ENCODE measurements at regions not wholly inside any gene's neighbourhood (a gene's known extent, or its start where the extent isn't known, plus 50 kb on each side); places are given as distances from the start of the nearest gene placed in this dataset.
"Not testable (repeated sequence)": the region's sequence is repeated elsewhere in the genome, so short reads cannot be mapped to it uniquely, and the experiment has no call there.

DNA sequence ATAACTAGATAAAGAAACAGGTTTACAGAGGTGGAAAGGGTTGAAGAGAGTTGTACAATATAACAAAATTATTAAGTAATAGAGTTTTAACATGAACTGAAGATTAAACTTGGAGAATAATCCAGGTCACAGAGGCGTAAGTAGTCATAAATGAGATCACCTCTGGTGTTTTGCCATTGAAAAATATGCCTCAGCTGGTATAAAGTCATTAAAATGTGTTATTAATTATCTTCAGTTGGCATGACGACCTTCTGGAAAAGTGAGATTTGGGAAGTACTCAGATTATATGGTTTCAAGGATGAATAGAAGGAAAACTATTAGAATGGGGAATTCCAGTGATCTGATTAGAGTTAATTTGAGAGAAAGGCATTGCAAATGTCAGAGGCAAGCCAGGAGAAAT is 237.5 kb upstream of the ANXA10 start:
- Mint-ChIP-seq H3K4me3 (ENCODE audit: low read depth, unreplicated experiment) (no peak overlapping the region), H3K9me3 (ENCODE audit: low read depth, unreplicated experiment) (peaks cover 4% of the 10 kb centered on the region), H3K27me3 (ENCODE audit: unreplicated experiment) (no peaks in the 10 kb centered on the region), H3K27ac (ENCODE audit: unreplicated experiment) (no peak overlapping the region), H3K4me1 (ENCODE audit: low read depth, unreplicated experiment) (no peaks in the 10 kb centered on the region), H3K36me3 (ENCODE audit: insufficient read depth, unreplicated experiment) (no peaks in the 10 kb centered on the region)
- no peak for TF ChIP-seq CTCF (IDR thresholded peaks at IDR 0.05; ENCODE audit: unreplicated experiment)
- no peak for DNase-seq
- CTCF ChIA-PET: no interaction called here
- intact Hi-C loops (cut with micrococcal nuclease; ENCODE audit: unreplicated experiment): no loop called here
- no TSS peak for BruUV-seq (replicated peaks)

GRCh38 chr4:167858127-167858526 is 234.2 kb upstream of the ANXA10 start:
- not testable (repeated sequence) for H3K4me3 Mint-ChIP-seq (ENCODE audit: low read depth, unreplicated experiment); H3K27me3 Mint-ChIP-seq (ENCODE audit: unreplicated experiment); BruUV-seq (replicated peaks)

GRCh38 chr4:167867191-167867590 is 225.1 kb upstream of the ANXA10 start:
- no peaks in the 10 kb centered on the region for H3K36me3 Mint-ChIP-seq (ENCODE audit: insufficient read depth, unreplicated experiment)
- H3K4me1 Mint-ChIP-seq (ENCODE audit: low read depth, unreplicated experiment): no peaks in the 10 kb centered on the region
- no peak overlapping the region for H3K4me3 Mint-ChIP-seq (ENCODE audit: low read depth, unreplicated experiment)
- H3K9me3 Mint-ChIP-seq (ENCODE audit: low read depth, unreplicated experiment): no peaks in the 10 kb centered on the region
- no peak for DNase-seq
- no peak for TF ChIP-seq CTCF (IDR thresholded peaks at IDR 0.05; ENCODE audit: unreplicated experiment)
- H3K27ac Mint-ChIP-seq (ENCODE audit: unreplicated experiment): no peak overlapping the region
- CTCF ChIA-PET: no interaction called here
- no TSS peak for BruUV-seq (replicated peaks)
- intact Hi-C loops (cut with micrococcal nuclease; ENCODE audit: unreplicated experiment): no loop called here
- no peaks in the 10 kb centered on the region for H3K27me3 Mint-ChIP-seq (ENCODE audit: unreplicated experiment)

More at GRCh38 chr4:167858127-167858526, 234.2 kb upstream of the ANXA10 start:
- intact Hi-C loops (cut with micrococcal nuclease; ENCODE audit: unreplicated experiment); H3K4me1 Mint-ChIP-seq (ENCODE audit: low read depth, unreplicated experiment); H3K36me3 Mint-ChIP-seq (ENCODE audit: insufficient read depth, unreplicated experiment); DNase-seq; H3K9me3 Mint-ChIP-seq (ENCODE audit: low read depth, unreplicated experiment); CTCF ChIA-PET; H3K27ac Mint-ChIP-seq (ENCODE audit: unreplicated experiment): not testable (repeated sequence)

DNA sequence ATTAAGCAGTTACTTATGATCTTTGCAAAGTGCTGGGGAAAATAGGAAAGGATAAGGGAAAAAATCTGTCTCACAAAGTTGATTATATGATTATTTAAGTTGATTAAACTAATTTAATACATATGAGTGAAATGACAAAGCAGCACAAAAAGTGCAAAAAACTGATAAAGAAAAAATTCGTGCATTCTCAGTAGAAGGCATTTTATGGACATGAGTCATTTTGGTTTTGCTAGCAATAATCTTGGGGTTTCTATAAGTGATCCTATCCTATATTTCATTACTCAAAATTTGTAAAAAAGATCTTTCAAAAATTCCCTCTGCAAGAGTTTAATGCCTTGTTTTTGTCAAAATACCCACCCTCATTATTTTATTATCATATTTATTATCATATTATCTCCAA is 224.2 kb upstream of the ANXA10 start:
- TF ChIP-seq CTCF (IDR thresholded peaks at IDR 0.05; ENCODE audit: unreplicated experiment): no peak
- Mint-ChIP-seq H3K4me1 (ENCODE audit: low read depth, unreplicated experiment) (no peaks in the 10 kb centered on the region), H3K27me3 (ENCODE audit: unreplicated experiment) (no peaks in the 10 kb centered on the region), H3K4me3 (ENCODE audit: low read depth, unreplicated experiment) (no peak overlapping the region), H3K9me3 (ENCODE audit: low read depth, unreplicated experiment) (no peaks in the 10 kb centered on the region), H3K27ac (ENCODE audit: unreplicated experiment) (no peak overlapping the region), H3K36me3 (ENCODE audit: insufficient read depth, unreplicated experiment) (no peaks in the 10 kb centered on the region)
- CTCF ChIA-PET: no interaction called here
- no peak for DNase-seq
- intact Hi-C loops (cut with micrococcal nuclease; ENCODE audit: unreplicated experiment): no loop called here
- BruUV-seq (replicated peaks): no TSS peak

GRCh38 chr4:167873496-167873895 is 218.8 kb upstream of the ANXA10 start:
- CTCF ChIA-PET: no interaction called here
- Mint-ChIP-seq H3K4me3 (ENCODE audit: low read depth, unreplicated experiment) (no peak overlapping the region), H3K27me3 (ENCODE audit: unreplicated experiment) (no peaks in the 10 kb centered on the region), H3K4me1 (ENCODE audit: low read depth, unreplicated experiment) (no peaks in the 10 kb centered on the region), H3K9me3 (ENCODE audit: low read depth, unreplicated experiment) (no peaks in the 10 kb centered on the region), H3K36me3 (ENCODE audit: insufficient read depth, unreplicated experiment) (no peaks in the 10 kb centered on the region), H3K27ac (ENCODE audit: unreplicated experiment) (no peak overlapping the region)
- DNase-seq: no peak
- intact Hi-C loops (cut with micrococcal nuclease; ENCODE audit: unreplicated experiment): no loop called here
- BruUV-seq (replicated peaks): no TSS peak
- TF ChIP-seq CTCF (IDR thresholded peaks at IDR 0.05; ENCODE audit: unreplicated experiment): no peak

- H3K36me3 Mint-ChIP-seq (ENCODE audit: insufficient read depth, unreplicated experiment); BruUV-seq (replicated peaks); H3K27ac Mint-ChIP-seq (ENCODE audit: unreplicated experiment); H3K4me3 Mint-ChIP-seq (ENCODE audit: low read depth, unreplicated experiment); CTCF ChIA-PET; H3K4me1 Mint-ChIP-seq (ENCODE audit: low read depth, unreplicated experiment); H3K27me3 Mint-ChIP-seq (ENCODE audit: unreplicated experiment); H3K9me3 Mint-ChIP-seq (ENCODE audit: low read depth, unreplicated experiment); intact Hi-C loops (cut with micrococcal nuclease; ENCODE audit: unreplicated experiment); DNase-seq: not testable (repeated sequence)
Observed at GRCh38 chr4:167876091-167876490, 216.2 kb upstream of the ANXA10 start.

- intact Hi-C loops (cut with micrococcal nuclease; ENCODE audit: unreplicated experiment); H3K36me3 Mint-ChIP-seq (ENCODE audit: insufficient read depth, unreplicated experiment); BruUV-seq (replicated peaks); H3K27me3 Mint-ChIP-seq (ENCODE audit: unreplicated experiment); H3K27ac Mint-ChIP-seq (ENCODE audit: unreplicated experiment); CTCF ChIA-PET; H3K4me3 Mint-ChIP-seq (ENCODE audit: low read depth, unreplicated experiment); DNase-seq; H3K4me1 Mint-ChIP-seq (ENCODE audit: low read depth, unreplicated experiment); H3K9me3 Mint-ChIP-seq (ENCODE audit: low read depth, unreplicated experiment): not testable (repeated sequence)
Observed at GRCh38 chr4:167877826-167878225, 214.5 kb upstream of the ANXA10 start.

All from Calu3 (cell line).